Fibroblast of peridontal ligament (primary cell): ENCODE measurements at regions not wholly inside any gene's neighbourhood (a gene's known extent, or its start where the extent isn't known, plus 50 kb on each side); places are given as distances from the start of the nearest gene placed in this dataset.

Source experiments
- DNase-seq: peaks from one replicate; pipeline ENCODE4 v3.0.0-alpha.2; 2010; ENCODE audit errors: extremely low read depth

GRCh38 chr1:29517251-29518086, 281.1 kb downstream of the PTPRU start:
- DNase-seq: no peak

- DNase-seq: no peak
Observed at GRCh38 chr1:29516063-29516820, 279.9 kb downstream of the PTPRU start.

GRCh38 chr1:29515170-29515955, 279.0 kb downstream of the PTPRU start:
- no peak for DNase-seq

- no peak for DNase-seq
Observed at GRCh38 chr1:29514361-29515169, 278.2 kb downstream of the PTPRU start.

GRCh38 chr1:29513357-29513756, 277.0 kb downstream of the PTPRU start:
- peak; percentile 63 for DNase-seq

GRCh38 chr1:29511436-29511835, 275.1 kb downstream of the PTPRU start:
- no peak for DNase-seq

GRCh38 chr1:29508458-29509107, 272.3 kb downstream of the PTPRU start:
- DNase-seq: no peak

- no peak for DNase-seq
Observed at GRCh38 chr1:29506678-29507225, 270.4 kb downstream of the PTPRU start.

GRCh38 chr1:29505532-29506220, 269.4 kb downstream of the PTPRU start:
- no peak for DNase-seq

GRCh38 chr1:29504709-29505410, 268.5 kb downstream of the PTPRU start:
- DNase-seq: no peak

GRCh38 chr1:29504196-29504595, 267.9 kb downstream of the PTPRU start:
- DNase-seq: peak; percentile 39

GRCh38 chr1:29502911-29503840, 266.9 kb downstream of the PTPRU start:
- DNase-seq: no peak

GRCh38 chr1:29502225-29502910, 266.0 kb downstream of the PTPRU start:
- no peak for DNase-seq

- DNase-seq: no peak
Observed at GRCh38 chr1:29501227-29501976, 265.1 kb downstream of the PTPRU start.

- DNase-seq: no peak
Observed at GRCh38 chr1:29500651-29501050, 264.3 kb downstream of the PTPRU start.

GRCh38 chr1:29500041-29500440, 263.7 kb downstream of the PTPRU start:
- DNase-seq: no peak

- no peak for DNase-seq
Observed at GRCh38 chr1:29499104-29499650, 262.9 kb downstream of the PTPRU start.
